ENCODE measurements at regions not wholly inside any gene's neighbourhood (a gene's known extent, or its start where the extent isn't known, plus 50 kb on each side); places are given as distances from the start of the nearest gene placed in this dataset.

GRCh38 chr13:100986571-100986970 is 312.0 kb upstream of the TMTC4 start:
- TF ChIP-seq ZBTB33 (IDR thresholded peaks at IDR 0.05) (no peak), SP1 (IDR thresholded peaks at IDR 0.05) (no peak)
- TF ChIP-seq, protein P1, sequence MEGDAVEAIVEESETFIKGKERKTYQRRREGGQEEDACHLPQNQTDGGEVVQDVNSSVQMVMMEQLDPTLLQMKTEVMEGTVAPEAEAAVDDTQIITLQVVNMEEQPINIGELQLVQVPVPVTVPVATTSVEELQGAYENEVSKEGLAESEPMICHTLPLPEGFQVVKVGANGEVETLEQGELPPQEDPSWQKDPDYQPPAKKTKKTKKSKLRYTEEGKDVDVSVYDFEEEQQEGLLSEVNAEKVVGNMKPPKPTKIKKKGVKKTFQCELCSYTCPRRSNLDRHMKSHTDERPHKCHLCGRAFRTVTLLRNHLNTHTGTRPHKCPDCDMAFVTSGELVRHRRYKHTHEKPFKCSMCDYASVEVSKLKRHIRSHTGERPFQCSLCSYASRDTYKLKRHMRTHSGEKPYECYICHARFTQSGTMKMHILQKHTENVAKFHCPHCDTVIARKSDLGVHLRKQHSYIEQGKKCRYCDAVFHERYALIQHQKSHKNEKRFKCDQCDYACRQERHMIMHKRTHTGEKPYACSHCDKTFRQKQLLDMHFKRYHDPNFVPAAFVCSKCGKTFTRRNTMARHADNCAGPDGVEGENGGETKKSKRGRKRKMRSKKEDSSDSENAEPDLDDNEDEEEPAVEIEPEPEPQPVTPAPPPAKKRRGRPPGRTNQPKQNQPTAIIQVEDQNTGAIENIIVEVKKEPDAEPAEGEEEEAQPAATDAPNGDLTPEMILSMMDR (IDR thresholded peaks at IDR 0.05; ENCODE audit: low read depth, low read length, missing input control) = no peak

All from liver (tissue), 3 donors.